Activated T-cell treated with anti-CD3 and anti-CD28 coated beads for 24 hours (primary cell): ENCODE measurements at regions not wholly inside any gene's neighbourhood (a gene's known extent, or its start where the extent isn't known, plus 50 kb on each side); places are given as distances from the start of the nearest gene placed in this dataset.

Experiments used
- DNase-seq: peaks from one replicate; pipeline ENCODE4 v3.0.0-alpha.2; 2020; ENCODE audit warnings: low read depth

GRCh38 chr6:225907-226306 is 66.4 kb upstream of the DUSP22 start:
- no peak for DNase-seq

DNA sequence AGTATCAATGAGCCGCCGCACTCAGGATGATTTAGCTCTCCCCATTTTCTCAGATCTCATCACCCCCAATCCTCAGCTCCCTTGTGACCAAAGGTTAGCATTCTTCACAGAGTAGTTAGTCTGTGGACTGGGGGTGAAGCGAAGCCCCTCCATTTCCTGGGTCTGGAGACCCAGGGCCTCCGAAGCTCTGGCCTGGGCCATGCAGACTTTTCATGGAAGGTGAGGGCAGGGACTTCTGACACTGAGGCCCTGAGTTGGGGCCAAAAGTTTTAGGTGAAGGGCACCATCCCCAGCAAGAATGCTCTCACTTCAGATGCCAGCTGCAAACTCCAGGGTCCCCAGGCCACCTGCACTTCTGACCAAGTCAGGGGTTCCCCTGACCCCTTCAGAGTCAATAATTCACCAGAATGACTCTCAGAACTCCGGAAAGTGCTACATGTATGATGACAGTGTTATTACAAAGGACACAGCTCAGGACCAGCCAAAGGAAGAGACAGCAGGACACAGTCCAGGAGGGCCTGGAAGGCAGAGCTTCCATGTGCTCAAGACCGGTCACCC is 65.7 kb upstream of the DUSP22 start:
- DNase-seq, result no peak

- no peak for DNase-seq
Observed at GRCh38 chr6:227074-227782, 65.1 kb upstream of the DUSP22 start.

GRCh38 chr6:227812-228338 is 64.4 kb upstream of the DUSP22 start:
- no peak for DNase-seq

- DNase-seq, result no peak
Observed at GRCh38 chr6:228881-229651, 63.2 kb upstream of the DUSP22 start.

- DNase-seq, result no peak
Observed at GRCh38 chr6:231779-232178, 60.5 kb upstream of the DUSP22 start.

DNA sequence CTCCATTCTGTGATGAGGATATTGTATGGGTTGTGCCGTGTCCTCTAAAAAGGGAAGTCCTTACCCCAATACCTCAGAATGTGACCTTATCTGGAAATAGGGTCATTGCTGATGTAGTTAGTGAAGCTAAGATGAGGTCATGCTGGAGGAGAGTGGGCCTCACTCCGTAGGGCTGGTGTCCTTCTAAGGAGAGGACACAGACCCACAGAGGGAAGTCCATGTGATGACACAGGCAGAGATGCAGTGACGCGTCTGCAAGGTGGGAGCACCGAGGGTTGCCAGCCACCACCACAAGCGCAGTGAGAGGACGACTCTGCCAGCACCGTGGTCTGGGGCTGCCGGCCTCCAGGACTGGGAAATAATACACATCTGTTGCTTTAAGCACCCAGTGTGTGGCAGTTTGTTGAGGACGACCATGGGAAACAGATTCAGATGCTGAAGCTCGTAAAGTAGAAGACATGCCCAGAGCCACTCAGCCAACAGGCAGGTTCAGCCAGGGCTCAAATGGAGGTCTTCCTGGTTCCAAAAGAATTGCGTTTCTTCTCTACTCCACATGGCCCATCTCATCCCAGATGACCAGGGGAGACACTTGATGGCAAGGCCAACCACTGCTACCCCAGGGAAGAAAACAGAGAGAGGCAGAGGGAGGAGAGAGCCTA is 59.2 kb upstream of the DUSP22 start:
- DNase-seq, result no peak

GRCh38 chr6:234706-235372 is 57.4 kb upstream of the DUSP22 start:
- no peak for DNase-seq

DNA sequence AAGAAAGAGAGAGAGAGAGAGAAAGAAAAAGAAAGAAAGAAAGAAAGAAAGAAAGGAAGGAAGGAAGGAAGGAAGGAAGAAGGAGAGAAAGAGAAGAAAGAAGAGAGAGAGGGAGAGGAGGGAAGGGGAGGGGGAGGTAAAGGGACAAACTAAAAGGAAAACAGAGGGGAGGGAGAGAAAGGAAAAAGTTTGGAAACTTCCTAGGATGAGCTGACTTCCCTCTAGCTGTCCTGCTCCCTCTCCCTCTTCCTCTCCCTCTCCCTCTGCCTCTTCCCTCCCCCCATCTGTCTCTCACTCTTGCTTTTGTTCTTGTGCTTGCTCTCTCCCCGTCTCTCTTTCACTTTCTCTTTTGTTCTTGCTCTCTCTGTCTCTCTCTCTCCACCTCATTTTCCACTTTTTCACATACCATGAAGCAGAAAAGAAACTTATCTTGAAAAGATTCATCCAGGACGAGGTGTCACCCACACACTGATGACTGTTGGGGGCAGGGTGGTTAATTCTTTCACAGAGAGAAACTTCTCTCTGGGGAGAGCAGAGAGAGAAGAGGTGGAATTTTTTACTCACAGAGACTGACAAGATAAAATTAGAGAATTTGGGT is 56.4 kb upstream of the DUSP22 start:
- DNase-seq, result peak; percentile 71

DNA sequence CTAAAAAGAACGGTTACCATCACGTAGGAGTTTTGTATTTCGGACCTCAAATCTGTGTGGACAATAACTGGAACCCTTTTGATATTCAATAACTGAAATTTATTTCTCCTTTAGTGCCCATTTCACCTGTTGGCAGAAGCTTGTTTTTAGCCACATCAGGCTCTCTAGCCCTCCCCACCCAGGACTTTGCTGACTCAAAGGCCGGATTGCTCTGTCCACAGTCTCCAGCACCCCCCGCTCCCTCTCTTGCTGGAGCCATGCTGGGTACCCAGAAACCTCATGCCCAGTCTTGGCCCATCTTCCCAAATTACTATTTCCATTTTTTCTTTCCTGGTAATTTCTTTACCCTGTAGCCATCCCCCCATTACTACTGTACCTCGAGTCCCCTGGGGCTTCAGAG is 55.8 kb upstream of the DUSP22 start:
- no peak for DNase-seq

- DNase-seq, result no peak
Observed at GRCh38 chr6:240151-240550, 52.1 kb upstream of the DUSP22 start.

- DNase-seq, result no peak
Observed at GRCh38 chr6:241336-241865, 50.9 kb upstream of the DUSP22 start.
